Keratinocyte (primary cell): ENCODE measurements at regions not wholly inside any gene's neighbourhood (a gene's known extent, or its start where the extent isn't known, plus 50 kb on each side); places are given as distances from the start of the nearest gene placed in this dataset.

Source experiments
- DNase-seq: peaks from one replicate; pipeline ENCODE4 v3.0.0-alpha.2; 2011; ENCODE audit warnings: low read depth, missing footprints, low spot score
- FAIRE-seq: peaks from 2 replicates; lab custom pipeline; 2011; peaks lifted over from hg19 to GRCh38; lab: Jason Lieb, UNC
- H2AFZ ChIP-seq: 2 replicates; pipeline ENCODE4 v1.6.0; 2012; ENCODE audit warnings: low read length, control low read depth, inconsistent platforms; ENCODE audit not compliant: control insufficient read depth
- H3K27ac ChIP-seq: 2 replicates; pipeline ENCODE4 v1.5.1; 2011; ENCODE audit warnings: low read length; ENCODE audit not compliant: control insufficient read depth, insufficient read depth
- H3K27me3 ChIP-seq: 3 replicates; pipeline ENCODE4 v1.6.0; 2011; ENCODE audit warnings: low read length; ENCODE audit not compliant: control insufficient read depth, insufficient read depth; ENCODE audit errors: extremely low read depth
- H3K36me3 ChIP-seq, 2 experiments: 2 replicates in 1 of 2; 3 replicates in 1 of 2; pipeline ENCODE4 v1.5.1; 2011; ENCODE audit warnings: low read length in 2 of 2, mild to moderate bottlenecking in 1 of 2; ENCODE audit not compliant: control insufficient read depth in 2 of 2, insufficient read depth in 2 of 2; ENCODE audit errors: extremely low read depth in 1 of 2
- H3K4me1 ChIP-seq: 3 replicates; pipeline ENCODE4 v1.5.1; 2011; ENCODE audit warnings: low read length; ENCODE audit not compliant: control insufficient read depth, insufficient read depth; ENCODE audit errors: extremely low read depth
- H3K4me2 ChIP-seq: 3 replicates; pipeline ENCODE4 v1.6.0; 2011; ENCODE audit warnings: low read depth, low read length; ENCODE audit not compliant: control insufficient read depth, insufficient read depth; ENCODE audit errors: extremely low read depth
- H3K4me3 ChIP-seq, 3 experiments: fragments of 200-600 bp in 1 of 3; sonication (generic) in 1 of 3; 2 replicates in 2 of 3; 3 replicates in 1 of 3; pipeline ENCODE4 v1.5.1; 2011 to 2016; ENCODE audit warnings: low read length in 3 of 3, mild to moderate bottlenecking in 3 of 3, control low read depth in 2 of 3, inconsistent platforms in 1 of 3, low read depth in 1 of 3, mixed read lengths in 1 of 3, mixed run types in 1 of 3, moderate library complexity in 1 of 3; ENCODE audit not compliant: control insufficient read depth in 2 of 3, insufficient read depth in 2 of 3; ENCODE audit errors: extremely low read depth in 1 of 3
- H3K79me2 ChIP-seq: 2 replicates; pipeline ENCODE4 v1.6.0; 2012; ENCODE audit warnings: low read length; ENCODE audit not compliant: control insufficient read depth, insufficient read depth
- H3K9ac ChIP-seq: 3 replicates; pipeline ENCODE4 v1.6.0; 2011; ENCODE audit warnings: low read length; ENCODE audit not compliant: control insufficient read depth, insufficient read depth; ENCODE audit errors: extremely low read depth
- H3K9me1 ChIP-seq: 3 replicates; pipeline ENCODE4 v1.6.0; 2011; ENCODE audit warnings: low read length; ENCODE audit not compliant: control insufficient read depth, insufficient read depth; ENCODE audit errors: extremely low read depth
- H3K9me3 ChIP-seq: 2 replicates; pipeline ENCODE4 v1.5.1; 2012; ENCODE audit warnings: low read depth, low read length; ENCODE audit not compliant: control insufficient read depth
- H4K20me1 ChIP-seq: 3 replicates; pipeline ENCODE4 v1.6.0; 2011; ENCODE audit warnings: low read length; ENCODE audit not compliant: control insufficient read depth, insufficient read depth; ENCODE audit errors: extremely low read depth
- CTCF ChIP-seq, 3 experiments: IDR thresholded peaks in 1 of 3; conservative IDR thresholded peaks in 1 of 3; optimal IDR thresholded peaks in 1 of 3; 2 replicates in 2 of 3; 3 replicates in 1 of 3; pipeline versions ENCODE3 to v1.5.1; 2011; ENCODE audit warnings: low read length in 3 of 3, mild to moderate bottlenecking in 3 of 3, moderate library complexity in 2 of 3, control low read depth in 1 of 3, inconsistent platforms in 1 of 3; ENCODE audit not compliant: insufficient read depth in 2 of 3; ENCODE audit errors: extremely low read depth in 1 of 3
- EZH2 ChIP-seq: IDR thresholded peaks from one replicate; pipeline ENCODE4 v1.6.1; 2012; ENCODE audit warnings: inconsistent platforms, mild to moderate bottlenecking, low read length, moderate library complexity
- dilution Hi-C: fragments of 300-500 bp; cut with MboI; formaldehyde crosslinking; loops from one replicate; pipeline ENCODE4 v1.7.0; 2020; ENCODE audit warnings: low sequenced_read_pairs; ENCODE audit not compliant: extremely low pct_ligation_motif_present

GRCh38 chr12:78550831-78551230, 313.7 kb upstream of the SYT1 start:
- dilution Hi-C loops, result no loop called here
- FAIRE-seq, result no peak
- no peaks in the 10 kb centered on the region for H3K36me3 ChIP-seq
- no peak for DNase-seq
- no peaks in the 10 kb centered on the region for H3K79me2 ChIP-seq
- H3K4me1 ChIP-seq, result no peaks in the 10 kb centered on the region
- no peak overlapping the region for H2AFZ ChIP-seq
- H3K9me1 ChIP-seq, result no peaks in the 10 kb centered on the region
- H3K4me3 ChIP-seq, result no peak overlapping the region
- no peaks in the 10 kb centered on the region for H3K27me3 ChIP-seq
- no peak overlapping the region for H3K4me2 ChIP-seq
- H4K20me1 ChIP-seq, result no peaks in the 10 kb centered on the region
- no peak for TF ChIP-seq CTCF (optimal IDR thresholded peaks at IDR 0.05 in 1 of 3, IDR thresholded peaks at IDR 0.05 in 1 of 3, conservative IDR thresholded peaks at IDR 0.05 in 1 of 3; ENCODE audit: extremely low read depth in 1 of 3, insufficient read depth in 2 of 3, low read length in 3 of 3)
- TF ChIP-seq EZH2, result no peak
- no peak overlapping the region for H3K9ac ChIP-seq
- H3K9me3 ChIP-seq, result no peaks in the 10 kb centered on the region
- no peak overlapping the region for H3K27ac ChIP-seq

GRCh38 chr12:78555802-78556201, 308.8 kb upstream of the SYT1 start:
- Histone ChIP-seq H3K27me3 (no peaks in the 10 kb centered on the region), H3K36me3 (no peaks in the 10 kb centered on the region), H3K4me2 (no peak overlapping the region), H3K4me3 (no peak overlapping the region), H3K27ac (no peak overlapping the region), H3K4me1 (no peaks in the 10 kb centered on the region), H2AFZ (no peak overlapping the region), H3K9me1 (no peaks in the 10 kb centered on the region), H3K9me3 (no peaks in the 10 kb centered on the region), H4K20me1 (no peaks in the 10 kb centered on the region), H3K79me2 (no peaks in the 10 kb centered on the region), H3K9ac (no peak overlapping the region)
- DNase-seq (no peak), FAIRE-seq (no peak)
- dilution Hi-C loops, result no loop called here
- TF ChIP-seq CTCF (optimal IDR thresholded peaks at IDR 0.05 in 1 of 3, IDR thresholded peaks at IDR 0.05 in 1 of 3, conservative IDR thresholded peaks at IDR 0.05 in 1 of 3; ENCODE audit: extremely low read depth in 1 of 3, insufficient read depth in 2 of 3, low read length in 3 of 3), result no peak
- TF ChIP-seq EZH2, result no peak
